ENCODE measurements at regions not wholly inside any gene's neighbourhood (a gene's known extent, or its start where the extent isn't known, plus 50 kb on each side); places are given as distances from the start of the nearest gene placed in this dataset.

- TF ChIP-seq POLR2A (IDR thresholded peaks at IDR 0.05; ENCODE audit: low read length) (no peak), GATA1 (IDR thresholded peaks at IDR 0.05; ENCODE audit: low read depth, low read length) (no peak)
These were observed 147.0 kb downstream of the PLPP3 start for GRCh38 chr1:56432166-56432971.

Data from erythroblast (primary cell).